Osteocyte (in vitro differentiated cells): ENCODE measurements at regions not wholly inside any gene's neighbourhood (a gene's known extent, or its start where the extent isn't known, plus 50 kb on each side); places are given as distances from the start of the nearest gene placed in this dataset.

Experiments
- DNase-seq: peaks from one replicate; pipeline ENCODE4 v3.0.0; 2021; ENCODE audit warnings: mixed read lengths; ENCODE audit not compliant: unreplicated experiment; ENCODE audit errors: extremely low spot score
- H3K27ac Mint-ChIP-seq: one replicate; pipeline ENCODE4 v1.8.0; 2021; ENCODE audit warnings: mild to moderate bottlenecking, mixed read lengths; ENCODE audit not compliant: unreplicated experiment
- H3K27me3 Mint-ChIP-seq: one replicate; pipeline ENCODE4 v1.8.0; 2021; ENCODE audit warnings: mixed read lengths; ENCODE audit not compliant: unreplicated experiment
- H3K36me3 Mint-ChIP-seq: one replicate; pipeline ENCODE4 v1.8.0; 2021; ENCODE audit warnings: mixed read lengths; ENCODE audit not compliant: unreplicated experiment
- H3K4me1 Mint-ChIP-seq: one replicate; pipeline ENCODE4 v1.8.0; 2021; ENCODE audit warnings: mixed read lengths; ENCODE audit not compliant: unreplicated experiment
- H3K4me3 Mint-ChIP-seq: one replicate; pipeline ENCODE4 v1.8.0; 2021; ENCODE audit warnings: mild to moderate bottlenecking, moderate library complexity, mixed read lengths; ENCODE audit not compliant: unreplicated experiment
- H3K9me3 Mint-ChIP-seq: one replicate; pipeline ENCODE4 v1.8.0; 2021; ENCODE audit warnings: mixed read lengths; ENCODE audit not compliant: unreplicated experiment
- CTCF ChIP-seq: fragments of 200-600 bp; sonication (generic); IDR thresholded peaks from 2 replicates; pipeline ENCODE4 v1.5.0; 2021; ENCODE audit warnings: antibody characterized with exemption, mild to moderate bottlenecking, moderate library complexity

- H3K4me3 Mint-ChIP-seq, result no peak overlapping the region
Measured at GRCh38 chr15:29618586-29618985, 203.7 kb downstream of the TJP1 start.

GRCh38 chr15:29616512-29616911 lies 205.8 kb downstream of the TJP1 start:
- Mint-ChIP-seq H3K27ac (no peak overlapping the region), H3K4me1 (peaks cover 25% of the 10 kb centered on the region), H3K4me3 (no peak overlapping the region), H3K27me3 (no peaks in the 10 kb centered on the region), H3K9me3 (no peaks in the 10 kb centered on the region), H3K36me3 (no peaks in the 10 kb centered on the region)
- TF ChIP-seq CTCF, result no peak
- DNase-seq, result no peak

More at GRCh38 chr15:29618586-29618985, 203.7 kb downstream of the TJP1 start:
- no peaks in the 10 kb centered on the region for H3K27me3 Mint-ChIP-seq
- H3K27ac Mint-ChIP-seq, result no peak overlapping the region
- no peaks in the 10 kb centered on the region for H3K9me3 Mint-ChIP-seq
- no peak for TF ChIP-seq CTCF
- DNase-seq, result no peak
- peaks cover 7% of the 10 kb centered on the region for H3K4me1 Mint-ChIP-seq
- H3K36me3 Mint-ChIP-seq, result no peaks in the 10 kb centered on the region

GRCh38 chr15:29615791-29616190 lies 206.5 kb downstream of the TJP1 start:
- TF ChIP-seq CTCF, result no peak
- Mint-ChIP-seq H3K27me3 (no peaks in the 10 kb centered on the region), H3K36me3 (no peaks in the 10 kb centered on the region), H3K4me1 (peaks cover 28% of the 10 kb centered on the region), H3K9me3 (no peaks in the 10 kb centered on the region), H3K4me3 (no peak overlapping the region), H3K27ac (no peak overlapping the region)
- DNase-seq, result peak; percentile 53

GRCh38 chr15:29613951-29614382 lies 208.3 kb downstream of the TJP1 start:
- Mint-ChIP-seq H3K27me3 (no peaks in the 10 kb centered on the region), H3K4me3 (no peak overlapping the region), H3K27ac (no peak overlapping the region), H3K9me3 (no peaks in the 10 kb centered on the region), H3K36me3 (no peaks in the 10 kb centered on the region), H3K4me1 (peaks cover 28% of the 10 kb centered on the region)
- no peak for TF ChIP-seq CTCF
- DNase-seq, result peak; percentile 81

- TF ChIP-seq CTCF, result no peak
- H3K27me3 Mint-ChIP-seq, result no peaks in the 10 kb centered on the region
- DNase-seq, result no peak
- peaks cover 28% of the 10 kb centered on the region for H3K4me1 Mint-ChIP-seq
- no peak overlapping the region for H3K4me3 Mint-ChIP-seq
- H3K36me3 Mint-ChIP-seq, result no peaks in the 10 kb centered on the region
- H3K27ac Mint-ChIP-seq, result no peak overlapping the region
- H3K9me3 Mint-ChIP-seq, result no peaks in the 10 kb centered on the region
Measured at GRCh38 chr15:29612701-29613100, 209.6 kb downstream of the TJP1 start.
